ENCODE measurements at regions not wholly inside any gene's neighbourhood (a gene's known extent, or its start where the extent isn't known, plus 50 kb on each side); places are given as distances from the start of the nearest gene placed in this dataset.

GRCh38 chr16:79369796-79370195 is 230.7 kb downstream of the MAF start:
- DNase-seq (ENCODE audit: low read depth), result no peak

GRCh38 chr16:79367822-79368221 is 232.7 kb downstream of the MAF start:
- DNase-seq (ENCODE audit: low read depth), result no peak

- no peak for DNase-seq (ENCODE audit: low read depth)
Measured at GRCh38 chr16:79366635-79367034, 233.9 kb downstream of the MAF start.

GRCh38 chr16:79365702-79366101 is 234.8 kb downstream of the MAF start:
- DNase-seq (ENCODE audit: low read depth), result no peak

- DNase-seq (ENCODE audit: low read depth), result no peak
Measured at GRCh38 chr16:79363484-79363883, 237.1 kb downstream of the MAF start.

GRCh38 chr16:79363035-79363434 is 237.5 kb downstream of the MAF start:
- DNase-seq (ENCODE audit: low read depth), result no peak

GRCh38 chr16:79362300-79362970 is 238.1 kb downstream of the MAF start:
- DNase-seq (ENCODE audit: low read depth), result no peak

- DNase-seq (ENCODE audit: low read depth), result no peak
Measured at GRCh38 chr16:79361132-79361751, 239.3 kb downstream of the MAF start.

- no peak for DNase-seq (ENCODE audit: low read depth)
Measured at GRCh38 chr16:79360267-79360666, 240.3 kb downstream of the MAF start.

GRCh38 chr16:79359082-79359481 is 241.5 kb downstream of the MAF start:
- DNase-seq (ENCODE audit: low read depth), result no peak

GRCh38 chr16:79358188-79358587 is 242.3 kb downstream of the MAF start:
- no peak for DNase-seq (ENCODE audit: low read depth)

- no peak for DNase-seq (ENCODE audit: low read depth)
Measured at GRCh38 chr16:79355600-79356358, 244.8 kb downstream of the MAF start.

GRCh38 chr16:79351927-79352326 is 248.6 kb downstream of the MAF start:
- no peak for DNase-seq (ENCODE audit: low read depth)

GRCh38 chr16:79349803-79350202 is 250.7 kb downstream of the MAF start:
- DNase-seq (ENCODE audit: low read depth), result no peak

GRCh38 chr16:79348521-79349306 is 251.8 kb downstream of the MAF start:
- no peak for DNase-seq (ENCODE audit: low read depth)

GRCh38 chr16:79347277-79347676 is 253.3 kb downstream of the MAF start:
- DNase-seq (ENCODE audit: low read depth), result no peak

GRCh38 chr16:79339863-79340262 is 260.7 kb downstream of the MAF start:
- no peak for DNase-seq (ENCODE audit: low read depth)

GRCh38 chr16:79337906-79338305 is 262.6 kb downstream of the MAF start:
- DNase-seq (ENCODE audit: low read depth), result no peak

GRCh38 chr16:79336437-79337229 is 263.9 kb downstream of the MAF start:
- DNase-seq (ENCODE audit: low read depth), result no peak

- DNase-seq (ENCODE audit: low read depth), result peak; percentile 4
Measured at GRCh38 chr16:79334127-79334526, 266.4 kb downstream of the MAF start.

GRCh38 chr16:79331066-79331465 is 269.5 kb downstream of the MAF start:
- DNase-seq (ENCODE audit: low read depth), result no peak

GRCh38 chr16:79329967-79330366 is 270.6 kb downstream of the MAF start:
- DNase-seq (ENCODE audit: low read depth), result no peak
